SK-N-SH (cell line): ENCODE measurements at regions not wholly inside any gene's neighbourhood (a gene's known extent, or its start where the extent isn't known, plus 50 kb on each side); places are given as distances from the start of the nearest gene placed in this dataset.
"Not testable (repeated sequence)": the region's sequence is repeated elsewhere in the genome, so short reads cannot be mapped to it uniquely, and the experiment has no call there.

ENCODE experiments used
- NRF1 ChIP-seq: IDR thresholded peaks from 2 replicates; pipeline ENCODE4 v1.6.1; 2012; ENCODE audit warnings: low read depth, mild to moderate bottlenecking, low read length
- TCF12 ChIP-seq: IDR thresholded peaks from 2 replicates; pipeline ENCODE4 v1.4.0; 2012

GRCh38 chr4:9512941-9513340 is 68.7 kb downstream of the DEFB131A start:
- TF ChIP-seq NRF1, TCF12: not testable (repeated sequence)
